Fibroblast of pulmonary artery (primary cell): ENCODE measurements at regions not wholly inside any gene's neighbourhood (a gene's known extent, or its start where the extent isn't known, plus 50 kb on each side); places are given as distances from the start of the nearest gene placed in this dataset.

Experiments
- DNase-seq: peaks from one replicate; pipeline ENCODE4 v3.0.0-alpha.2; 2010; ENCODE audit warnings: low read depth
- H3K4me3 ChIP-seq: replicated peaks from 2 replicates; pipeline ENCODE4 v1.5.1; 2011; ENCODE audit warnings: low read depth, mild to moderate bottlenecking, control low read depth, low read length, moderate library complexity
- TF ChIP-seq, protein P1 (sequence below): IDR thresholded peaks from 2 replicates; pipeline ENCODE4 v1.5.1; 2011; ENCODE audit warnings: mild to moderate bottlenecking, control low read depth, low read length, inconsistent platforms; ENCODE audit errors: missing control alignments

- TF ChIP-seq, protein P1, sequence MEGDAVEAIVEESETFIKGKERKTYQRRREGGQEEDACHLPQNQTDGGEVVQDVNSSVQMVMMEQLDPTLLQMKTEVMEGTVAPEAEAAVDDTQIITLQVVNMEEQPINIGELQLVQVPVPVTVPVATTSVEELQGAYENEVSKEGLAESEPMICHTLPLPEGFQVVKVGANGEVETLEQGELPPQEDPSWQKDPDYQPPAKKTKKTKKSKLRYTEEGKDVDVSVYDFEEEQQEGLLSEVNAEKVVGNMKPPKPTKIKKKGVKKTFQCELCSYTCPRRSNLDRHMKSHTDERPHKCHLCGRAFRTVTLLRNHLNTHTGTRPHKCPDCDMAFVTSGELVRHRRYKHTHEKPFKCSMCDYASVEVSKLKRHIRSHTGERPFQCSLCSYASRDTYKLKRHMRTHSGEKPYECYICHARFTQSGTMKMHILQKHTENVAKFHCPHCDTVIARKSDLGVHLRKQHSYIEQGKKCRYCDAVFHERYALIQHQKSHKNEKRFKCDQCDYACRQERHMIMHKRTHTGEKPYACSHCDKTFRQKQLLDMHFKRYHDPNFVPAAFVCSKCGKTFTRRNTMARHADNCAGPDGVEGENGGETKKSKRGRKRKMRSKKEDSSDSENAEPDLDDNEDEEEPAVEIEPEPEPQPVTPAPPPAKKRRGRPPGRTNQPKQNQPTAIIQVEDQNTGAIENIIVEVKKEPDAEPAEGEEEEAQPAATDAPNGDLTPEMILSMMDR: no peak
- no peak for DNase-seq
- no peak overlapping the region for H3K4me3 ChIP-seq
Measured at GRCh38 chr16:85488414-85488813, 124.7 kb upstream of the GSE1 start.

GRCh38 chr16:85490407-85491057 is 122.6 kb upstream of the GSE1 start:
- no peak for DNase-seq
- H3K4me3 ChIP-seq: no peak overlapping the region
- TF ChIP-seq, protein P1: no peak

DNA sequence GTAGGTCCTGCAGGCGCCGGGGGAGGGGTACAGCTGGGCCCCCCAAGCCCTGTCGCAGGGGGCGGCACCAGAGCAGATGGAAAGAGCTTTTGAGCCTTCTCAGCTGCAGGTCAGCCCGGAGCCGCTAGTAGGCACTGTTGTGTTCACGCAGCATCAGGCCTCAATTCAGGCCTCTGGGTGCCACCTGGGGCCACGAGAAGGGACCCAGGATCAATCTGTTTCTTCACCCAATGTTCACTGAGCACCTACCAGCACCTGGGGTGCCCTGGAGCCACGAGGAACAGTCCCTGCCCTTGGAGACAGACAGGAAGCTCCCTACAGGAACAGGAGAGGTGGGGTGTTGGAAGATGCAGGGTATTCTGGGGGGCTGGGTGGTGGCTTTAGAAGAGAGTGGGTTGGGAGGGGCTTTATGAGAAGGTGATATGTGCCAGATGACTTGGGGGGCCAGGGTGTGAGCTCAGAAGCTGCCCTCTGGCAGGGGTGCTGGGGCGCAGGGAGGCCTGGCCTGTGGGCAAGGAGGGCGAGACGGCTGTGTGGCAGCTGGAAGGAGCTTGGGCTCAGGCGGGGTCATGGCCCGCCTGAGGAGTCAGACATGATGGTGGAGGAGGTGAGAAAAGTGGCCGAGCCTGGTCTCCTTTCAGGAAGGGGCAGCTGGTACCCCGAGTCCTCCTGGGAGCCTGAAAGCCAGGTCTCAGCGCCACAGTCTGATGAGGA is 121.9 kb upstream of the GSE1 start:
- TF ChIP-seq, protein P1: peak; percentile 60
- no peak overlapping the region for H3K4me3 ChIP-seq
- DNase-seq: no peak

- no peak for DNase-seq
- H3K4me3 ChIP-seq: no peak overlapping the region
- TF ChIP-seq, protein P1: no peak
Measured at GRCh38 chr16:85491798-85492294, 121.3 kb upstream of the GSE1 start.

DNA sequence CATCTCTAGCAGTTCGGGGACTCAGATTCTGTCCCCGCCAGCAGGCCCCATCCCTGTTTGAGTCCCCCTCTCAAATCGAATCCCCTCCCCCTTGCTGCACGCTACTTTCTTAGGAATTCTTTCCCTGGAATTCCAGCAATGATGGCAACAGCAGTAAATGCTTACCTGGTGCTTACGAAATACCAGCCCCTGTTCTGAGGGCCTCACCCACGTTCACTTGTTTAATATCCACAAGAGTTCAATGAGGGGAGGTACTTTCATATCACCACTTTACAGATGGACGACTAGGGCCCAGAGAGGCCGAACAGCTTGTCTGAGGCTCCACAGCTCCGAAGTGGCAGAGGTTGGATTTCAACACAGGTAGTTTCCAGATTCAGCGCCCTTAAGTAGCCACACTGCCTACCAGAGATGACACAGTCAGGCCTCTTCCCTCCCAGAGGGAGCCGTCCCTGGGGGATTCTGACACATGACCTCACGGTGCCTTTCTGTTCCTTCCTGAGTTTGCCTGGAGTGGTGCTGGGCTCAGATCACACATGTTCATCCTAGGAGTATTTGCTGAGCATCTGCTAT is 120.7 kb upstream of the GSE1 start:
- TF ChIP-seq, protein P1: no peak
- DNase-seq: no peak
- H3K4me3 ChIP-seq: no peak overlapping the region

GRCh38 chr16:85494315-85494714 is 118.8 kb upstream of the GSE1 start:
- TF ChIP-seq, protein P1: no peak
- DNase-seq: no peak
- no peak overlapping the region for H3K4me3 ChIP-seq
